Keratinocyte (primary cell): ENCODE measurements at regions not wholly inside any gene's neighbourhood (a gene's known extent, or its start where the extent isn't known, plus 50 kb on each side); places are given as distances from the start of the nearest gene placed in this dataset.

ENCODE experiments used
- DNase-seq: peaks from one replicate; pipeline ENCODE4 v3.0.0-alpha.2; 2011; ENCODE audit warnings: low read depth, missing footprints, low spot score
- FAIRE-seq: peaks from 2 replicates; lab custom pipeline; 2011; peaks lifted over from hg19 to GRCh38; lab: Jason Lieb, UNC
- H2AFZ ChIP-seq: 2 replicates; pipeline ENCODE4 v1.6.0; 2012; ENCODE audit warnings: low read length, control low read depth, inconsistent platforms; ENCODE audit not compliant: control insufficient read depth
- H3K27ac ChIP-seq: 2 replicates; pipeline ENCODE4 v1.5.1; 2011; ENCODE audit warnings: low read length; ENCODE audit not compliant: control insufficient read depth, insufficient read depth
- H3K27me3 ChIP-seq: 3 replicates; pipeline ENCODE4 v1.6.0; 2011; ENCODE audit warnings: low read length; ENCODE audit not compliant: control insufficient read depth, insufficient read depth; ENCODE audit errors: extremely low read depth
- H3K36me3 ChIP-seq, 2 experiments: 2 replicates in 1 of 2; 3 replicates in 1 of 2; pipeline ENCODE4 v1.5.1; 2011; ENCODE audit warnings: low read length in 2 of 2, mild to moderate bottlenecking in 1 of 2; ENCODE audit not compliant: control insufficient read depth in 2 of 2, insufficient read depth in 2 of 2; ENCODE audit errors: extremely low read depth in 1 of 2
- H3K4me1 ChIP-seq: 3 replicates; pipeline ENCODE4 v1.5.1; 2011; ENCODE audit warnings: low read length; ENCODE audit not compliant: control insufficient read depth, insufficient read depth; ENCODE audit errors: extremely low read depth
- H3K4me2 ChIP-seq: 3 replicates; pipeline ENCODE4 v1.6.0; 2011; ENCODE audit warnings: low read depth, low read length; ENCODE audit not compliant: control insufficient read depth, insufficient read depth; ENCODE audit errors: extremely low read depth
- H3K4me3 ChIP-seq, 3 experiments: fragments of 200-600 bp in 1 of 3; sonication (generic) in 1 of 3; 2 replicates in 2 of 3; 3 replicates in 1 of 3; pipeline ENCODE4 v1.5.1; 2011 to 2016; ENCODE audit warnings: low read length in 3 of 3, mild to moderate bottlenecking in 3 of 3, control low read depth in 2 of 3, inconsistent platforms in 1 of 3, low read depth in 1 of 3, mixed read lengths in 1 of 3, mixed run types in 1 of 3, moderate library complexity in 1 of 3; ENCODE audit not compliant: control insufficient read depth in 2 of 3, insufficient read depth in 2 of 3; ENCODE audit errors: extremely low read depth in 1 of 3
- H3K79me2 ChIP-seq: 2 replicates; pipeline ENCODE4 v1.6.0; 2012; ENCODE audit warnings: low read length; ENCODE audit not compliant: control insufficient read depth, insufficient read depth
- H3K9ac ChIP-seq: 3 replicates; pipeline ENCODE4 v1.6.0; 2011; ENCODE audit warnings: low read length; ENCODE audit not compliant: control insufficient read depth, insufficient read depth; ENCODE audit errors: extremely low read depth
- H3K9me1 ChIP-seq: 3 replicates; pipeline ENCODE4 v1.6.0; 2011; ENCODE audit warnings: low read length; ENCODE audit not compliant: control insufficient read depth, insufficient read depth; ENCODE audit errors: extremely low read depth
- H3K9me3 ChIP-seq: 2 replicates; pipeline ENCODE4 v1.5.1; 2012; ENCODE audit warnings: low read depth, low read length; ENCODE audit not compliant: control insufficient read depth
- H4K20me1 ChIP-seq: 3 replicates; pipeline ENCODE4 v1.6.0; 2011; ENCODE audit warnings: low read length; ENCODE audit not compliant: control insufficient read depth, insufficient read depth; ENCODE audit errors: extremely low read depth
- CTCF ChIP-seq, 3 experiments: IDR thresholded peaks in 1 of 3; conservative IDR thresholded peaks in 1 of 3; optimal IDR thresholded peaks in 1 of 3; 2 replicates in 2 of 3; 3 replicates in 1 of 3; pipeline versions ENCODE3 to v1.5.1; 2011; ENCODE audit warnings: low read length in 3 of 3, mild to moderate bottlenecking in 3 of 3, moderate library complexity in 2 of 3, control low read depth in 1 of 3, inconsistent platforms in 1 of 3; ENCODE audit not compliant: insufficient read depth in 2 of 3; ENCODE audit errors: extremely low read depth in 1 of 3
- EZH2 ChIP-seq: IDR thresholded peaks from one replicate; pipeline ENCODE4 v1.6.1; 2012; ENCODE audit warnings: inconsistent platforms, mild to moderate bottlenecking, low read length, moderate library complexity
- dilution Hi-C: fragments of 300-500 bp; cut with MboI; formaldehyde crosslinking; loops from one replicate; pipeline ENCODE4 v1.7.0; 2020; ENCODE audit warnings: low sequenced_read_pairs; ENCODE audit not compliant: extremely low pct_ligation_motif_present

GRCh38 chr4:156021298-156021697 lies 67.6 kb upstream of the CTSO start:
- Histone ChIP-seq H3K9me3 (no peaks in the 10 kb centered on the region), H3K4me1 (no peaks in the 10 kb centered on the region), H3K9ac (no peak overlapping the region), H3K79me2 (no peaks in the 10 kb centered on the region), H3K4me3 (no peak overlapping the region), H3K4me2 (no peak overlapping the region), H2AFZ (no peak overlapping the region), H3K36me3 (no peaks in the 10 kb centered on the region), H3K27me3 (no peaks in the 10 kb centered on the region), H3K9me1 (no peaks in the 10 kb centered on the region), H3K27ac (no peak overlapping the region), H4K20me1 (no peaks in the 10 kb centered on the region)
- dilution Hi-C loops = no loop called here
- TF ChIP-seq EZH2 = no peak
- TF ChIP-seq CTCF (optimal IDR thresholded peaks at IDR 0.05 in 1 of 3, IDR thresholded peaks at IDR 0.05 in 1 of 3, conservative IDR thresholded peaks at IDR 0.05 in 1 of 3; ENCODE audit: extremely low read depth in 1 of 3, insufficient read depth in 2 of 3, low read length in 3 of 3) = no peak
- FAIRE-seq = no peak
- DNase-seq = no peak

GRCh38 chr4:156019246-156019645 lies 65.6 kb upstream of the CTSO start:
- H3K36me3 ChIP-seq = no peaks in the 10 kb centered on the region
- no peak overlapping the region for H3K9ac ChIP-seq
- H2AFZ ChIP-seq = no peak overlapping the region
- no peaks in the 10 kb centered on the region for H3K9me1 ChIP-seq
- H3K9me3 ChIP-seq = no peaks in the 10 kb centered on the region
- TF ChIP-seq CTCF (optimal IDR thresholded peaks at IDR 0.05 in 1 of 3, IDR thresholded peaks at IDR 0.05 in 1 of 3, conservative IDR thresholded peaks at IDR 0.05 in 1 of 3; ENCODE audit: extremely low read depth in 1 of 3, insufficient read depth in 2 of 3, low read length in 3 of 3) (no peak), EZH2 (no peak)
- H3K27me3 ChIP-seq = no peaks in the 10 kb centered on the region
- no peaks in the 10 kb centered on the region for H3K4me1 ChIP-seq
- H3K79me2 ChIP-seq = no peaks in the 10 kb centered on the region
- dilution Hi-C loops = no loop called here
- no peak overlapping the region for H3K4me3 ChIP-seq
- no peak overlapping the region for H3K4me2 ChIP-seq
- H4K20me1 ChIP-seq = no peaks in the 10 kb centered on the region
- FAIRE-seq (no peak), DNase-seq (no peak)
- no peak overlapping the region for H3K27ac ChIP-seq
